Heart left ventricle (tissue), 13 donors: ENCODE measurements at regions not wholly inside any gene's neighbourhood (a gene's known extent, or its start where the extent isn't known, plus 50 kb on each side); places are given as distances from the start of the nearest gene placed in this dataset.

Experiments
- CTCF ChIP-seq, 12 donors: fragments of 200-600 bp; sonication (generic) in 4 of 12; IDR thresholded peaks; one replicate each; pipeline versions ENCODE4 v1.5.0 to v1.8.0; 2018 to 2022; ENCODE audit warnings: antibody characterized with exemption in 12 of 12, mild to moderate bottlenecking in 5 of 12
- POLR2A ChIP-seq, 2 donors: fragments of 450-650 bp; IDR thresholded peaks; one replicate each; pipeline ENCODE4 v1.6.1; 2017; ENCODE audit warnings: antibody characterized with exemption in 2 of 2, mild to moderate bottlenecking in 2 of 2, moderate library complexity in 2 of 2
- donor health status: ischemic (EF 13 %, LVEDD 7.1; RV severe dilation, severe dysfunction).
- donor health status: DM: no; HTN: yes; CAD: no.
- donor health status: DM: no; HTN: no; CAD: no.
- donor health status: ischemic (EF 25% LVEDD 6.9; RV normal size, moderate dysfunction).
- donor health status: ischemic (EF 25% LVEDD 5.7; RV mildly dilated, moderate dysfunction).
- donor health status: ischemic (EF 35%, LVEDD 5.7; RV mildly dilated, moderate dysfunction).
- donor health status: nonischemic (EF 11% LVEDD 7.7; RV severe dilation, severe dysfunction).
- donor health status: DM: yes; HTN: yes; CAD: no.
- donor health status: PGD.
- donor health status: ischemic (EF 29% LVEDD 5.4; RV normal size, mild dysfunction).
- donor health status: nonischemic (EF 23%, LVEDD 6.1; RV moderate dilation, normal function).

DNA sequence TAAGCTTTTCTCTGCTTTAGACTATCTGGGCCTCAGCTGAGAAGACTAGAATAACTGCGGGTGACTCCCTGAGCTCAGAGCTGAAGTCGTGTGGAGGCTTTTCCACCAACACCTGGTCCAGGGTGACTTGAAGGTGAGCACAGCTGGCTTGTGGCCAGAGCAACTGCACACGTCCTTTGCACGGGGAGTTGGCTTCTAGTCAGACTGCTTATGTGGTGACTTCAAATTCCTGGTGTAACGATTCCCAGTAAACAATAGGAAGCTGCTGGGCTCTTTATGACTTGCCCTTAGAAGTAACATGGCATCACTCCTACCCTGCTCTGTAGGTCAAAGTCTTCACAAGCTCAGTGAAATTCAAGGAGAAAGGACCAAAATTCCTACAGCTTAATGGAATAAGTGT, 800.6 kb upstream of the CDH6 start:
- TF ChIP-seq CTCF (IDR thresholded peaks at IDR 0.05) (no peak), POLR2A (IDR thresholded peaks at IDR 0.05) (no peak)
